Ishikawa (cell line): ENCODE measurements at regions not wholly inside any gene's neighbourhood (a gene's known extent, or its start where the extent isn't known, plus 50 kb on each side); places are given as distances from the start of the nearest gene placed in this dataset.

Experiments
- MAX ChIP-seq: IDR thresholded peaks from 2 replicates; pipeline ENCODE4 v1.6.1; 2012
- TF ChIP-seq, protein P1 (sequence below): IDR thresholded peaks from 2 replicates; pipeline ENCODE4 v1.6.1; 2012; ENCODE audit warnings: low read depth, mild to moderate bottlenecking

- no peak for TF ChIP-seq MAX
- TF ChIP-seq, protein P1, sequence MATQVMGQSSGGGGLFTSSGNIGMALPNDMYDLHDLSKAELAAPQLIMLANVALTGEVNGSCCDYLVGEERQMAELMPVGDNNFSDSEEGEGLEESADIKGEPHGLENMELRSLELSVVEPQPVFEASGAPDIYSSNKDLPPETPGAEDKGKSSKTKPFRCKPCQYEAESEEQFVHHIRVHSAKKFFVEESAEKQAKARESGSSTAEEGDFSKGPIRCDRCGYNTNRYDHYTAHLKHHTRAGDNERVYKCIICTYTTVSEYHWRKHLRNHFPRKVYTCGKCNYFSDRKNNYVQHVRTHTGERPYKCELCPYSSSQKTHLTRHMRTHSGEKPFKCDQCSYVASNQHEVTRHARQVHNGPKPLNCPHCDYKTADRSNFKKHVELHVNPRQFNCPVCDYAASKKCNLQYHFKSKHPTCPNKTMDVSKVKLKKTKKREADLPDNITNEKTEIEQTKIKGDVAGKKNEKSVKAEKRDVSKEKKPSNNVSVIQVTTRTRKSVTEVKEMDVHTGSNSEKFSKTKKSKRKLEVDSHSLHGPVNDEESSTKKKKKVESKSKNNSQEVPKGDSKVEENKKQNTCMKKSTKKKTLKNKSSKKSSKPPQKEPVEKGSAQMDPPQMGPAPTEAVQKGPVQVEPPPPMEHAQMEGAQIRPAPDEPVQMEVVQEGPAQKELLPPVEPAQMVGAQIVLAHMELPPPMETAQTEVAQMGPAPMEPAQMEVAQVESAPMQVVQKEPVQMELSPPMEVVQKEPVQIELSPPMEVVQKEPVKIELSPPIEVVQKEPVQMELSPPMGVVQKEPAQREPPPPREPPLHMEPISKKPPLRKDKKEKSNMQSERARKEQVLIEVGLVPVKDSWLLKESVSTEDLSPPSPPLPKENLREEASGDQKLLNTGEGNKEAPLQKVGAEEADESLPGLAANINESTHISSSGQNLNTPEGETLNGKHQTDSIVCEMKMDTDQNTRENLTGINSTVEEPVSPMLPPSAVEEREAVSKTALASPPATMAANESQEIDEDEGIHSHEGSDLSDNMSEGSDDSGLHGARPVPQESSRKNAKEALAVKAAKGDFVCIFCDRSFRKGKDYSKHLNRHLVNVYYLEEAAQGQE, result no peak
Observed at GRCh38 chr16:79821911-79822310, 221.4 kb upstream of the MAF start.
